ENCODE measurements at regions not wholly inside any gene's neighbourhood (a gene's known extent, or its start where the extent isn't known, plus 50 kb on each side); places are given as distances from the start of the nearest gene placed in this dataset.

DNA sequence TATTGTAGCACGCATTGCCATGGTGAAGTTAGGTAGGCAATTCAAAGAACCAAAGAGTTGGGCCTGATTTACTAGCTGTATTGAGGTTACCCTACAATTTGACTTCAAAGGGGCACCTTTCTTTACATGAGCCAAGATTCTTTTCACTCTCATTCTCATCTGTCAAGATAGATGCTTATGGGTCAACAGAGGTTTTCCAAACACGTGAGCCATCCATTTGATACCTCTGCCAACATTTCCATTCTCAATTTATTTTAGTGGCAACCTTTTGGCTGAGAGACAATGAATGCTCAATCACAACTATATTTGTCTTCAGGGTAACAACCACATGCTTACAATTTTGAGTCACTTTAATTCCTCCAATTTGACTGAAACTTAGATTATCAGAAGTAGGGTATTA lies 370.6 kb upstream of the CDH20 start:
- DNase-seq (ENCODE audit: extremely low read depth, low read depth) = no peak

DNA sequence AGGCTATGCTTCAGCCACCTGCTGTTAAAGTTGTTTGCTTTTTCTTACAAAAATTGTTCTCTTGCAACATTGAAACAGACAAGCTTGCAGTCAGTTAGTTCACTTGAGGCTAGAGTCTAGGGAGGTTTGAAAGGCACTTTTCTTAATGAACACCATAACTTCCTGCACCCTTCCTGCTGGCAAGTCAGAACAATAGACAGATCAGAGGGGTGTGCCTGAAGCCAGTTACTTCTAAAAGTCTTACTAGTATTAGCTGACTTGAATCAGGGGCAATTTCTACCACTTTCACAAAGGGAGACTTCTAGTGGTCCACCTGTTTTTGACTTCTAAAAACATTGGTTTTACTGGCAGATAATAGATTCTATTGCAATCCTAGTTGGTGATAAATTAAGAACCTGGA lies 367.4 kb upstream of the CDH20 start:
- DNase-seq (ENCODE audit: extremely low read depth, low read depth) = no peak

DNA sequence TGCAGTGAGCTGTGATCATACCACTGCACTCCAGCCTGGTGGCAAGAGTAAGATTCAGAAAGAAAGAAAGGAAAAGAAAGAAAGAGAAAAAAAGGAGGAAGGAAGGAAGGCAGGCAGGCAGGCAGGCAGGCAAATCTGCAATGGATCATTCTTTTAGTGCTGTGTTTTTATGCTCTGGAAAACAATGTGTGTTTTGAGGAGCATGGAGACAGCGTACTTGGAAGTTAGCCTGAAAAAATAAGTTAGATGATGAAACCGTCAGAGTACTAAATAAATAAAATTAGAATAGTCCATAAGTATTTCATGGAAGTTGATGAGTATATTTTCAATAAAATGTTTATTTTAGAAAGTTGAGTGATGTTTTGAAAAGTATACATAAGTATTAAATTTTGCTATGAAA lies 366.4 kb upstream of the CDH20 start:
- no peak for DNase-seq (ENCODE audit: extremely low read depth, low read depth)

DNA sequence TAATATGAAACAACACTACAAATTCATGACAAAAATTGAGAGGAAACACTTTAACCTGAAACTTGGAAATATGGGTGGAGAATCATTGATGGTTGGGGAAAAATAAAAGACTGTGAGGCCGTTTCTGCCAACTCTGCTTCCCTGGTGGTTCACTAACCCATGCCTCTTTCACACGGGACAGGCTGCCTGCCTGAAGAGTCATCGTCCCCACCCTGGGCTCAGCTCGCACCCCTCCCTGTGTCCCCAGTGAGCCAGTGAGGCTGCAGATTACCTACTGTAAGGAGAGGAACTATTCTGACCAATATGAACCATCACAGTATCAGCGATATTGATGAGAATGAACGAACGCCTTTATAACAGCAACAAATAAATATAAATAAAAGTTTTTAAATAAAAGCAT lies 357.8 kb upstream of the CDH20 start:
- DNase-seq (ENCODE audit: extremely low read depth, low read depth) = no peak

DNA sequence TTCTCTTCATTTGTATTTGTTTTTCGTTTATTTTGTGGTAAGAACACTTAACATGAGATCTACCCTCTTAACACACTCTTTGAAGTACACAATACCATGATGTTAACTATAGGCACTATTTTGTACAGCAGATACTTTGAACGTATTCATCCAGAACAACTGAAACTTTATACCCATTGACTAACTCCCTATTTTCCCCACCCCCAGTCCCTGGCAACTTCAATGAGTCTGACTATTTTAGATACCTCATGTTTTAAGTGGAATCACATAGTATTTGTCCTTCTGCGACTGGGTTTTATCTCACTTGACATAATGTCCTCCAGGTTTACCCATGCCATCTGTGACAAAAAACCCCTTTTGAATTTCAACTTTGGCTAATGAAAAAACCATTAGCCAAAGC lies 356.3 kb upstream of the CDH20 start:
- no peak for DNase-seq (ENCODE audit: extremely low read depth, low read depth)

DNA sequence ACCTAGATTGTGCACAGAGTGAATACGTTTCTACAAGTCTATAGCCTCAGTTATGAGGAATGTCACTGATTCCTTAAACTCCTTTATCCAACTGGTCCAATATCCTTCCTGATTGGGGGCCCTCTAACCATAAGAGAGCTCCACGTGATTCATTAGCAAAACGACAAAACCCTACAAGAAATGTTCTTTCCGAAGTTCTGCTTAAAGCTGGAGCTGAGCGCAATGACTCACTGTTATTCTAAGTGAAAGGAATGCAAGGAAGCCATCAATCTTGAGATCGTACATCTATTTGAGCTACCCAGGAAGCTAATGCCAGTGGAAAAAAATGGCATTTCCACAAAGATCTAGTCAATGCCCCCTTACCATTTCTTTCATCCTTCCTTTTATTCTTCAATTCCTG lies 354.9 kb upstream of the CDH20 start:
- peak; percentile 4 for DNase-seq (ENCODE audit: extremely low read depth, low read depth)

DNA sequence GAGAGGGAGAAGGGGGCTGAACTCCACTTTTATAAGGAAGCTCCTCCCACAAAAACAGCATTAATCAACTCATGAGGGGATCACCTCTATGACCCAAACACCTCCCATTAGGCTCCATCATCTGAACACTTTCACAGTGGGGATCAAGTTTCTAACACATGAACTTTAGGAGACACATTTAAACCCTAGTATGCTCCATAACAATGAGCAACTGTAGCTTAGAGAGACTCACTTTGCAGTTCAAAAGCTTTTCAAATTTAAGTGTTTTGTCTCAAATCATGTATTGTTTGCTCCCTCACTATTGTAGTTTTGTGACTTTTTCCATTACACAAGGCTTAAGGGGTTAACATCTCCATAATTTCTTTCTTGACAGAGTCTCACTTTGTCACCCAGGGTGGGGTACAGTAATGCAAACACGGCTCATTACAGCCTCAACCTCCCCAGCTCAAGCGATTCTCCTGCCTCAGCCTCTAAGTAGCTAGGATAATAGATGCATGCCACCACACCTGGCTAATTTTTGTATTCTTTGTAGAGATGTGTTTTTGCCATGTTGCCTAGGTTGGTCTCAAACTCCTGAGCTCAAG lies 352.7 kb upstream of the CDH20 start:
- DNase-seq (ENCODE audit: extremely low read depth, low read depth) = no peak

DNA sequence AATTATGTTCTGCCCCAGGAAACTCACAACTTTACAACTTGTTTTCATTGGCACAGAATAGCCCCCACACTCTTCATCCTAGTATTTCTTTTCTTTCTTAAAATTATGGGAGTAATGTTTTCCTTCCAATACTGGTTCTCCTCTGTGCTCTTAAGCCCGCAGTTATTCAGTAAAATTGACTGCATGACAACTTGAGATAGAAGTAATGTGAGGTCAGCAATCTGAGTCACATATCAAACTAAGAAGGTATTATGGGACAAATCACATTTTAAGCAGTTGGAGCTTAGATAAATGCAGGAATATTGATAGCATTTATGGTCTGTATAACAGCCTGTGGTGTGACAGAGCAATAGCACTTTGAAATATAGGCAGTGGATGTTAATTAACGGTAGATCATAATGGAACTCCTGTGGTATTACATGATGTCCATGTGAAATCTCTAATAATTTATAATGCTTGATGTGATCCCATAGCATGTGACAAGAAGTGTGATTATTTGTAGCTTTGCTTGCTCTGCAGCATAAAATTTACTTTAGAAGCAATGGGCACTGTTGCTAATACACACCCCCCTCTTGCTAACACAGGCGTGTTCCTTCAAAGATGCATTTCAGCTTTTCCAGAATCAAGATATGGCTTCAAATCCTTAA lies 351.4 kb upstream of the CDH20 start:
- DNase-seq (ENCODE audit: extremely low read depth, low read depth) = no peak

DNA sequence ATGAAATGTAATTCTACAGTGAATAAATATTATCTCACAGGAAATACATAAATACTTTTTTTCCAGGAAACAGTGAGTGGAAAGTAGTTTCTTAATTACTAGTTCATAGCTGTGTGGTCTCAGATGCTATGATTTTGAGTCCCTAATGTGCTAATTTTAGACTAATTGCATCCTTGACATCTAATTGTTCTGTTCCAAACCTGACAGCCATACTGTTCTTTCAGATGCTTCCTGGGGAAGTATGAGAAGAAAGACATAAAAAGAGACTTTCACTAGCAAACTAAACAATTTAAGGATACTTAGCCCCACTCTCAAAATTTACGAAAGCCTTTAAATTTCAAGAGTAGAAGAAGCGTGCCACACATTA lies 350.9 kb upstream of the CDH20 start:
- no peak for DNase-seq (ENCODE audit: extremely low read depth, low read depth)

DNA sequence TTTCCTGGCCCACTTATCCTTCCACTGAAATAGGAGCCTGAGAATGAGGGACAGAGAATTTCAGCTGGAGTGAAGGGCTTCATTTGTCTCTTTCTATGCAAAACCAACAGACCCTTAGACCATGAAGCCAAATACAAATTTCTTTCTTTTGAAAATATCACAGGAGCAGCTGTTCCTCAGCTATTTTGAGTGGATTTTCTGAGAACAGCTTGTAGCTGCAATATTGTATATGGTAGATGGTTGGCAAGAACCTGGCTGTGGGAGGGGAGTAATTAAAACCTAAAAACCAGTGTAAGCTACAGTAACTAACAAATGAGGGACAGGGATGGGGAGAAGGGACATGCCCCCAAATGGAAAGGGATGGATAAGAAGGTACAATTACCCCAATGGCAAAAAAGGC lies 350.3 kb upstream of the CDH20 start:
- no peak for DNase-seq (ENCODE audit: extremely low read depth, low read depth)

DNA sequence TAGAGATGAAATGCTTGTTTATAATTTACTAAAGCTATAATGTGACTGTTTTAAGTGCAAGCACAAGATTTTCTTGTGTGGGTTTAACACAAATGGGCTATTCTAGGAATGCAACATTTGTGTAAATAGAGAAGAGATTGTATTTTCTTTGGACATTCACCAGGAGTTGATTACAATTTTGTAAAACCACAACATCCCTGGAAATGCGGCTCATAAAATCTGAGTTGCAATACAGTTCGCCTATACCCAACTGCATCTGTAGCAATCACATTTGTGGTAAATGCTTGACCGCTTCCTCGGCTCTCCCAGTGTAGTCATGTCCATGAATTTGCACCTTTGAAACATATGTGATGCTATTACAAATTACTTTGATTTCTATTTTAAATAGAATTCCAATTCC lies 348.7 kb upstream of the CDH20 start:
- DNase-seq (ENCODE audit: extremely low read depth, low read depth) = no peak

DNA sequence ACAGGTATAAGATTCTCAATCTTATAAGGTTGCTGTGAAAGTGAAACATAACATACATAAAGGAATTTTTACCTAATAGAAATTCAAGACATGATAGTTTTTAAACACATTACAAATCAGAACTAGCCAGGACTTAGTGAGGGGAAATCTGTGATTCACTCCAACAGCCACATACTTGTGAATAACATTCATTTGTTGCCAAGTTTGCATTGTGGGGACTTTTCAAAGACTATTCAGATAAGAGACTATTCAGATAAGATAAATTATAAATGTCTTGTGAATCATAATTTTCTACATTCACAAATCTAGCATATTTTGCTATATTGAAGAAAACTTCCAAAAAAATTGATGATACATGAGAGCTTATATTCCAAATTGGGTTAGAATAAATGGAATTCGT lies 345.3 kb upstream of the CDH20 start:
- no peak for DNase-seq (ENCODE audit: extremely low read depth, low read depth)

DNA sequence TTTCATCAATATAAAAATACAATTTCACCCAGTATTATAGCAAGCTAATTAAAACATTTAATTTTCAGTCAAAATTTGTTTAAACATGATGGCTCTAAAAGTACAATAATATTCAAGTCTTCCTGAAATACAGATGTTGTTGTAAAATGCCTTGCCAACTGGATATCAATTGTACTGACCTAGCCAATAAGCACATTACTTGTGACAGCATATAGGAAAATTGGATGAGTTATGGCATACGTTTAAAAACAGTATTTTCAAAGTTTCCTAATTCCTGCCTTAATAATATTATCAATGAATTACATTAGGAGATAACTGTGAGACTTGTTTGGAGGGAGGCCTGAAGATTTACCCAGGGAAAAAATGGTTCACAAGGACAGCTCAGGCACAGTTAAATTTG lies 336.9 kb upstream of the CDH20 start:
- DNase-seq (ENCODE audit: extremely low read depth, low read depth) = no peak

DNA sequence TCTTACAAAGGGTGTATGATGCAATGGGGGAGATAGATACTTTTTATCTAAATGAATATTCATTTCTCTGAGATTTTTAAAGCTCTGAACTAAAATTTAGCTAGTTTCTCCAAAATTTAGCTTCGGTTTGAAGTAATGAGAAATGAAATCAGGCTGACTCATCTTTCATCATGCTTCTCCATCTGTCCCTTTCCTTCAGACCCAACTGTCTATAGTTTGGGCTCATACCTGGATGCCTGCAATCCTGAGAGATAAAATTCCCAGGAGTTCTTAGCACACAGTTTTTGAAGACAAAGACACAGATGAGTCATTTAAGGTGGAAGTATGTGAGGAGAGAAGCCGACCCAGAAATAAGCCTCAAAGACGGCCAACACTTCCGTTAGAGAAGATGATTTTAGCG lies 336.4 kb upstream of the CDH20 start:
- no peak for DNase-seq (ENCODE audit: extremely low read depth, low read depth)

DNA sequence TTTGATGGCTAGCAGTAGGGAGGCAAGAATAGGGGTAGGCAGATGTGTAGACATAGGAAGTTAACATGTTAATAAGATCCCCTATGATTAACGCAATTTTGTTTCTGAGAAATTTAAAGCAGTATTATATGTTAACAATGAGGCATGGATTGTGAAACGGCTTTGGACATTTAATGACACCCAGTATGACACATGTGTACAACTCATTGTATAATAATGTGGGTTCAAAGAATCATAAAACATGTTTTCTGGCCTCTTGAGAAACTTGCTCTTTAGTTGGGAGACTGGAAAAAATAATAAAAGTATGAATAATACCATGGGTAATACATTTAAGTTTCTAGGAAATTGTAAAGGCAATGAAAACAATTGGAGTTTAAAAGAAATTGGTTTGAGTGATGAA lies 332.1 kb upstream of the CDH20 start:
- no peak for DNase-seq (ENCODE audit: extremely low read depth, low read depth)

DNA sequence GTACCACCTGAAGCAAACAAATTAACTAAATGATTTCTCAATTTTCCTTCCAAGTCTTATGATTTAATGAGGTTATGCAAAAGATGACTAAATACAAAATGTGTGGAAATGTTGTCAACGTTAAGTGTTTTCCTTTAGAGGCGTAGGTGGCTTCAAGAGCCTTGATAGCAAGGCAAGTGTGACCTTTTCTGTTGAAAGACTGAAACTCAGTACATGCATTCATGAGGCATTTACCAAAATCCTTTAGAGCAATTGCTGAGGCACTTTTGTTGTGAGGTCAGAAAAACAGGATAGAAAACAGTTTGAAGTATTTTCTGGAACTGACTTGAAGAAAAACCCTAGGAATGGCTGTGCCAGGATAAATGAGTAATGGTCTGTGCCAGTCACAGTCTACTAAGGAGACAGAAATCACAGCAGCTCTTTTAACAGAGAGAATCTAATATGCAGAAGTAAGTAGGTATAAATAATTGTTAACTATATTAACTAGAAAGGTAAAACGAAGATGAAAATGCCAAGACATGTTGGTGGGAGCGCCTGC lies 326.5 kb upstream of the CDH20 start:
- no peak for DNase-seq (ENCODE audit: extremely low read depth, low read depth)

DNA sequence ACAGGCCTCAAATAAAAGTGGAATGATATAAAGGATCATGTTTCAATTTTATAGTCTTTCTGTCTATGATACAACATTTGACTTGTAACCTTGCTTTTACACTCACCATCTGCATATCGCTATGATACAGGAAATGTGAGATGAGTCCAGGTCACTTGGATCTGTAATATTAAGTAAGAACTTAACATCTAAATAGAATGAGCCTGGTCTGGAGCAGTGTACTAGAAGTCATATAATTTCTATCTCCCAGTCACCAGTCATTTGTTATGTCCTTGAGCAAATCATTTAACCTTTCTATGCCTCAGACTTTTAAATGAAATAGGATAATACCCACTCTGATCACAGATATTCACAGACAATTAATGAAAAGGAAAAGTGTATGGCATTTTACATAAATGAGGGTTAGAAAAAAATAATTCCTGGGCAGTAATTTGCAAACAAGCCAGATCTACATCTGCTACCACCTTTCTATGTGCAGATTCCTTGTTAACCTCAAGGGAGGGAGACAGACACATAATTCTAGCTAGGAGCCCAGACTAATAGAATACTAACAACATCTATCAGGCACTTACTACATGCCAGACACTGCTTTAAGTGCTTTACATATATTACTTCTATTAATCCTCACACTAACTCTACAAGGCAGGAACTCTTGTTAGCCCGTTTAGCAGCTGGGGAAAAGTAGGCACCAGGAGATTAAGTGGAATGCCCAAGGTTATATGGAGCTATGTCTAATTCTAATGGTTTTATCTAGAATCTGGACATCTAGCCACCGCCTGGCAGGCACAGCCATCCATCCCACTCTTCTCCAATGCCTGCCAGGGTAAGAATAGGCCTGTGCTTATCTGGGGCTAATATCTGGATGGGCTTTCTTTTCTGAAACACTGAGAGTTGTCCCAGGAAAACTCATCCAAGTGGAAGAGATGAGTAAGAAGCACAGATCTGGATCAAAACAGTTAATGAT lies 313.6 kb upstream of the CDH20 start:
- no peak for DNase-seq (ENCODE audit: extremely low read depth, low read depth)

DNA sequence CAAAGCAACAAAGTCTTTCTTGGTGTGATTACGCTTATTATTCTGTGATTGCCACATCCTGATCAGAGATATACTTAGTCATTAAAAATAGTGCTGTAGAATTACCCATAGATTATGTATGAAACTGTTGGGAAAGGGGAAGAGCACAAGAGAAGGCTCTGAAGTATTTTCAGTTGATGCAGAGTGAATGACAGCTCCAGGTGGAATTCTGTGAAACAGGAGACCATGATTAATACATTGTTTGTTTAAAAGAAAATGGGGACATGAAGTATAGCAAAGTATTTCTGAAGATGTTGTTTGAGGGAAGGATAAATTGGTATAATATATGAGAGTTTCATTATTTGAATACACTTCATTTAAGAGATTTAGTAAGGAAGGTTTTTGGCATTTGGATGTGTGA lies 307.6 kb upstream of the CDH20 start:
- no peak for DNase-seq (ENCODE audit: extremely low read depth, low read depth)

DNA sequence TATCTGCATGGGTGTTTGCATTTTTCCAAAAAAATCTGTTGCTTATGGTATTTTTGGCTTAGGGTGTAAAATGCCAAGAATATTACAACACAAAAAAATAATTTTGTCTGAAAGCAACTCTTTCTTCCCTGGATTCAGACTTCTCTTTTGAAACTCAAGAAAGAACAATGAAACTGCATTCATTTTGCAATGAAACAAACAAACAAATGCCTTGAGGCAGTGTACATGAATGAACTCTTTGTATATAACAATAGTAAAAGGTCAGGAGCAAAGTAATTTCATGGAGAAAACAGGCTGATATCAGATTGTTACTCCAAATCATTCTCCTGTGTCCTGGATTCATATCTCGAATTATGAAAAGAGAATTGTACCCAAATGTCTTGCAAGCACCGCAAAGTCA lies 301.6 kb upstream of the CDH20 start:
- DNase-seq (ENCODE audit: extremely low read depth, low read depth) = no peak

DNA sequence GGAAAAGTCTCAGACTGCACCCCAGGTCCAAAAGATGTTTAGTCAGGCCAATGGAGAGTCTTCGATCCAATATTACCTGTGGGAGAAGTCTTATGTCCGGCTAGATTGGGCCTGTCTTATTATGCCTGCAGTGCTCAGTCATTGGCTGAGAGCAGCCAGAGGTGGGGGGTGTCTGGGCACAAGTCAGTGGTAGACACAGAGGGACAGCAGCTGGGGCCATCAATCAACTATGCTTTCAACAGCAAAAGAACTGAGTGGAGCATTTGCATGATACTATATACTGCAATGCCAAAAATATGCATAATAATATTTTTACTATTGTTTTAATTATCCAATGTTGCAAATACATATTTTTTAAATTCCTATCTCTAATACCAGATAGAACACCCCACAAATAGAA lies 298.6 kb upstream of the CDH20 start:
- DNase-seq (ENCODE audit: extremely low read depth, low read depth) = no peak

DNA sequence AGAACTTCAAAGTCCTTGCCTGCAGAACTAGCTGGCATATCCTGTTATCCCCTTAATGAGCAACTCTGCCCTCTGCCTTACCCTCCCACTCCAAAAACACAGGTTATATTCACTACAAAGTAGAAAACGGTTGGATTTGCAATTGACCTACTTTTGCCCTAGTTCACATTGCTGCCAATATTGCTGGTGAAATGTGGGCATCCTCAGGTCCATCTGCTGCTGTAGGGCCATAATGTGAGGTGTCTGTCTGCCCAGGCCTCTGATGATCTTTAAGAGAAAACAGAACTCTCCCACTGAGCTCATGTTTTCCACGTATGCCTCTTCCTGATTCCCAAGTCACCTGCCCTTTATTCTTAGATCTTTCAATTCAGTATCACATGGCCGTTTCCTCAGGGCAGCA lies 294.0 kb upstream of the CDH20 start:
- DNase-seq (ENCODE audit: extremely low read depth, low read depth) = no peak

DNA sequence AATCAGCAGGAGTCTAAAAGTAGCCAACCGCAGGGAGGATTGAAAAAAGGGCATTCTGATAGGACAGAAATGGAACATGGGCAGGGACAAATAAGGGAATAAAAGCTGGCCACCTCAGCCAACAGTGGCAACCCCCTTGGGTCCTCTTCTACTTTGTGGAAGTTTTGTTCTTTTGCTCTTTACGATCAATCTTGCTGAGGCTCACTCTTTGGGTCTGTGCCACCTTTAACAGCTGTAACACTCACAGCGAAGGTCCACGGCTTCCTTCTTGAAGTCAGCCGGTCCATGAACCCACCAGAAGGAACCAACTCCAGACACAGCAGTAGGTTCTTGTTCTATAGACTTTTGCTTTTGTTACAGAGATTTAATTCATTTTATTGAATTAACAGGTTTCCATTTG lies 285.4 kb upstream of the CDH20 start:
- DNase-seq (ENCODE audit: extremely low read depth, low read depth) = no peak

Measured in NCI-H460 (cell line).